SK-N-SH treated with all-trans-retinoic acid at 6 μM for 48 hours (cell line): ENCODE measurements at regions not wholly inside any gene's neighbourhood (a gene's known extent, or its start where the extent isn't known, plus 50 kb on each side); places are given as distances from the start of the nearest gene placed in this dataset.
A peak's percentile ranks its signal among the peaks of the same experiment; 100 is the strongest.

Experiments used
- ATAC-seq: fragments of 200-7000 bp; cut with Tn5 transposase; 3 replicates; pipeline ENCODE4 v1.9.1; 2020; ENCODE audit warnings: mild to moderate bottlenecking, moderate library complexity
- ARNTL ChIP-seq: fragments of 450-650 bp; formaldehyde crosslinking; IDR thresholded peaks from 2 replicates; pipeline ENCODE4 v1.5.0; 2020; ENCODE audit warnings: low read depth, mild to moderate bottlenecking, moderate library complexity, borderline replicate concordance
- BACH2 ChIP-seq: fragments of 250-450 bp; sonication (Bioruptor Pico); IDR thresholded peaks from 2 replicates; pipeline ENCODE4 v1.9.0; 2021; ENCODE audit warnings: mild to moderate bottlenecking, borderline replicate concordance
- CSDC2 ChIP-seq: fragments of 250-450 bp; sonication (Bioruptor Pico); IDR thresholded peaks from 2 replicates; pipeline ENCODE4 v1.5.0; 2020; ENCODE audit warnings: mild to moderate bottlenecking, moderate library complexity
- ESRRG ChIP-seq: fragments of 250-450 bp; sonication (Bioruptor Pico); IDR thresholded peaks from 2 replicates; pipeline ENCODE4 v1.6.1; 2021; ENCODE audit warnings: mild to moderate bottlenecking
- GLIS3 ChIP-seq: fragments of 250-450 bp; sonication (Bioruptor Pico); IDR thresholded peaks from 2 replicates; pipeline ENCODE4 v1.5.0; 2020; ENCODE audit warnings: mild to moderate bottlenecking, moderate library complexity
- ISL1 ChIP-seq: fragments of 250-450 bp; sonication (Bioruptor Pico); IDR thresholded peaks from 2 replicates; pipeline ENCODE4 v2.1.2; 2022; ENCODE audit warnings: mild to moderate bottlenecking, moderate library complexity
- OSR1 ChIP-seq: fragments of 250-450 bp; sonication (Bioruptor Pico); IDR thresholded peaks from 2 replicates; pipeline ENCODE4 v1.8.0; 2022; ENCODE audit warnings: moderate library complexity, mild to moderate bottlenecking, inconsistent platforms
- PPARA ChIP-seq: fragments of 250-450 bp; sonication (Bioruptor Pico); IDR thresholded peaks from 2 replicates; pipeline ENCODE4 v1.5.0; 2020; ENCODE audit warnings: mild to moderate bottlenecking, borderline replicate concordance
- RARB ChIP-seq: fragments of 250-450 bp; sonication (Bioruptor Pico); IDR thresholded peaks from 2 replicates; pipeline ENCODE4 v1.8.0; 2021; ENCODE audit warnings: mild to moderate bottlenecking, moderate library complexity
- SNAI2 ChIP-seq: fragments of 250-450 bp; sonication (Bioruptor Pico); IDR thresholded peaks from 2 replicates; pipeline ENCODE4 v1.5.0; 2020; ENCODE audit warnings: mild to moderate bottlenecking, moderate library complexity
- TCF4 ChIP-seq: fragments of 250-450 bp; sonication (Bioruptor Pico); IDR thresholded peaks from 2 replicates; pipeline ENCODE4 v1.8.0; 2021; ENCODE audit warnings: mild to moderate bottlenecking, moderate library complexity, borderline replicate concordance
- TOX ChIP-seq: fragments of 250-450 bp; sonication (Bioruptor Pico); IDR thresholded peaks from 2 replicates; pipeline ENCODE4 v1.8.0; 2021; ENCODE audit warnings: mild to moderate bottlenecking, moderate library complexity, borderline replicate concordance
- ZC3H10 ChIP-seq: fragments of 250-450 bp; sonication (Bioruptor Pico); IDR thresholded peaks from 2 replicates; pipeline ENCODE4 v1.5.1; 2021; ENCODE audit warnings: mild to moderate bottlenecking, moderate library complexity
- ZFP3 ChIP-seq: fragments of 250-450 bp; sonication (Bioruptor Pico); IDR thresholded peaks from 2 replicates; pipeline ENCODE4 v1.5.0; 2020; ENCODE audit warnings: mild to moderate bottlenecking, moderate library complexity
- ZFP30 ChIP-seq: fragments of 450-650 bp; formaldehyde crosslinking; IDR thresholded peaks from 2 replicates; pipeline ENCODE4 v1.5.0; 2022; ENCODE audit warnings: mild to moderate bottlenecking, moderate library complexity
- ZNF565 ChIP-seq: fragments of 450-650 bp; formaldehyde crosslinking; conservative IDR thresholded peaks from 2 replicates; pipeline ENCODE4 v1.5.0; 2020; ENCODE audit warnings: low read depth, mild to moderate bottlenecking, moderate library complexity
- ZNF70 ChIP-seq: fragments of 450-650 bp; formaldehyde crosslinking; IDR thresholded peaks from 2 replicates; pipeline ENCODE4 v1.5.0; 2020; ENCODE audit warnings: mild to moderate bottlenecking, moderate library complexity
- ZNF8 ChIP-seq: fragments of 450-650 bp; formaldehyde crosslinking; IDR thresholded peaks from 2 replicates; pipeline ENCODE4 v1.5.0; 2020; ENCODE audit warnings: mild to moderate bottlenecking, moderate library complexity
- TF ChIP-seq, protein P1 (sequence below): fragments of 250-450 bp; sonication (Bioruptor Pico); IDR thresholded peaks from 2 replicates; pipeline ENCODE4 v1.5.1; 2020; ENCODE audit warnings: low read depth, mild to moderate bottlenecking, moderate library complexity
- TF ChIP-seq, protein P2 (sequence below): fragments of 250-450 bp; sonication (Bioruptor Pico); IDR thresholded peaks from 2 replicates; pipeline ENCODE4 v1.8.0; 2021; ENCODE audit warnings: low read depth, mild to moderate bottlenecking, moderate library complexity, borderline replicate concordance
- TF ChIP-seq, protein P3 (sequence below): fragments of 250-450 bp; sonication (Bioruptor Pico); IDR thresholded peaks from 2 replicates; pipeline ENCODE4 v1.5.1; 2021; ENCODE audit warnings: mild to moderate bottlenecking, moderate library complexity
- TF ChIP-seq, protein P4 (sequence below): fragments of 250-450 bp; sonication (Bioruptor Pico); IDR thresholded peaks from 2 replicates; pipeline ENCODE4 v1.8.0; 2020; ENCODE audit warnings: mild to moderate bottlenecking, moderate library complexity, borderline replicate concordance
- TF ChIP-seq, protein P5 (sequence below): fragments of 250-450 bp; sonication (Bioruptor Pico); IDR thresholded peaks from 2 replicates; pipeline ENCODE4 v1.5.0; 2020; ENCODE audit warnings: mild to moderate bottlenecking, moderate library complexity

DNA sequence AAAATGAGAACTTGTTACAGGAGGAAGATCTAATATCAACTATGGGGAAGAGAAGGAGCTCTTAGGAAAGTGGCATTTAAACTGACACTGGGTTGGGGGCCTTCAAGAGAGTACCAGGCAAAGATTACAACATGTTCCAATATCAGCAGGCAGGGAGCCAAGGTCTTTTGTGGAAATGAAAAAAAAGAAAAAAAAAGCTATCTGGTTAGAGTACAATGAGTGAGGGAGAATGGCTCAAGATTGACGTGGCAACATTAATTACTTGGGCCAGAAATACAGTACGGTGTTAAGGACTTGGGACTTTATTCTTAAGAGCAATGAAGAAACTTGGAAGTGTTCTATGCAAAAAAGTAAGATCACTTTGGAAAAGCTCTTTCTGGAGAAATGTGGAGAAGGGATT, 132.3 kb upstream of the CDK1 start:
- no peak for ATAC-seq
- no peak for TF ChIP-seq ZFP30
- TF ChIP-seq, protein P1, sequence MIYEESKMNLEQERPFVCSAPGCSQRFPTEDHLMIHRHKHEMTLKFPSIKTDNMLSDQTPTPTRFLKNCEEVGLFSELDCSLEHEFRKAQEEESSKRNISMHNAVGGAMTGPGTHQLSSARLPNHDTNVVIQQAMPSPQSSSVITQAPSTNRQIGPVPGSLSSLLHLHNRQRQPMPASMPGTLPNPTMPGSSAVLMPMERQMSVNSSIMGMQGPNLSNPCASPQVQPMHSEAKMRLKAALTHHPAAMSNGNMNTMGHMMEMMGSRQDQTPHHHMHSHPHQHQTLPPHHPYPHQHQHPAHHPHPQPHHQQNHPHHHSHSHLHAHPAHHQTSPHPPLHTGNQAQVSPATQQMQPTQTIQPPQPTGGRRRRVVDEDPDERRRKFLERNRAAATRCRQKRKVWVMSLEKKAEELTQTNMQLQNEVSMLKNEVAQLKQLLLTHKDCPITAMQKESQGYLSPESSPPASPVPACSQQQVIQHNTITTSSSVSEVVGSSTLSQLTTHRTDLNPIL (CRISPR knock-in tag), result no peak
- TF ChIP-seq, protein P2, sequence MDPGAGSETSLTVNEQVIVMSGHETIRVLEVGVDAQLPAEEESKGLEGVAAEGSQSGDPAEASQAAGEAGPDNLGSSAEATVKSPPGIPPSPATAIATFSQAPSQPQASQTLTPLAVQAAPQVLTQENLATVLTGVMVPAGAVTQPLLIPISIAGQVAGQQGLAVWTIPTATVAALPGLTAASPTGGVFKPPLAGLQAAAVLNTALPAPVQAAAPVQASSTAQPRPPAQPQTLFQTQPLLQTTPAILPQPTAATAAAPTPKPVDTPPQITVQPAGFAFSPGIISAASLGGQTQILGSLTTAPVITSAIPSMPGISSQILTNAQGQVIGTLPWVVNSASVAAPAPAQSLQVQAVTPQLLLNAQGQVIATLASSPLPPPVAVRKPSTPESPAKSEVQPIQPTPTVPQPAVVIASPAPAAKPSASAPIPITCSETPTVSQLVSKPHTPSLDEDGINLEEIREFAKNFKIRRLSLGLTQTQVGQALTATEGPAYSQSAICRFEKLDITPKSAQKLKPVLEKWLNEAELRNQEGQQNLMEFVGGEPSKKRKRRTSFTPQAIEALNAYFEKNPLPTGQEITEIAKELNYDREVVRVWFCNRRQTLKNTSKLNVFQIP (CRISPR knock-in tag), result no peak
- TF ChIP-seq ARNTL (CRISPR knock-in tag), result no peak
- TF ChIP-seq, protein P3, sequence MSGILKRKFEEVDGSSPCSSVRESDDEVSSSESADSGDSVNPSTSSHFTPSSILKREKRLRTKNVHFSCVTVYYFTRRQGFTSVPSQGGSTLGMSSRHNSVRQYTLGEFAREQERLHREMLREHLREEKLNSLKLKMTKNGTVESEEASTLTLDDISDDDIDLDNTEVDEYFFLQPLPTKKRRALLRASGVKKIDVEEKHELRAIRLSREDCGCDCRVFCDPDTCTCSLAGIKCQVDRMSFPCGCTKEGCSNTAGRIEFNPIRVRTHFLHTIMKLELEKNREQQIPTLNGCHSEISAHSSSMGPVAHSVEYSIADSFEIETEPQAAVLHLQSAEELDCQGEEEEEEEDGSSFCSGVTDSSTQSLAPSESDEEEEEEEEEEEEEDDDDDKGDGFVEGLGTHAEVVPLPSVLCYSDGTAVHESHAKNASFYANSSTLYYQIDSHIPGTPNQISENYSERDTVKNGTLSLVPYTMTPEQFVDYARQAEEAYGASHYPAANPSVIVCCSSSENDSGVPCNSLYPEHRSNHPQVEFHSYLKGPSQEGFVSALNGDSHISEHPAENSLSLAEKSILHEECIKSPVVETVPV (CRISPR knock-in tag), result no peak
- no peak for TF ChIP-seq GLIS3 (CRISPR knock-in tag)
- no peak for TF ChIP-seq ZNF8 (CRISPR knock-in tag)
- TF ChIP-seq, protein P4, sequence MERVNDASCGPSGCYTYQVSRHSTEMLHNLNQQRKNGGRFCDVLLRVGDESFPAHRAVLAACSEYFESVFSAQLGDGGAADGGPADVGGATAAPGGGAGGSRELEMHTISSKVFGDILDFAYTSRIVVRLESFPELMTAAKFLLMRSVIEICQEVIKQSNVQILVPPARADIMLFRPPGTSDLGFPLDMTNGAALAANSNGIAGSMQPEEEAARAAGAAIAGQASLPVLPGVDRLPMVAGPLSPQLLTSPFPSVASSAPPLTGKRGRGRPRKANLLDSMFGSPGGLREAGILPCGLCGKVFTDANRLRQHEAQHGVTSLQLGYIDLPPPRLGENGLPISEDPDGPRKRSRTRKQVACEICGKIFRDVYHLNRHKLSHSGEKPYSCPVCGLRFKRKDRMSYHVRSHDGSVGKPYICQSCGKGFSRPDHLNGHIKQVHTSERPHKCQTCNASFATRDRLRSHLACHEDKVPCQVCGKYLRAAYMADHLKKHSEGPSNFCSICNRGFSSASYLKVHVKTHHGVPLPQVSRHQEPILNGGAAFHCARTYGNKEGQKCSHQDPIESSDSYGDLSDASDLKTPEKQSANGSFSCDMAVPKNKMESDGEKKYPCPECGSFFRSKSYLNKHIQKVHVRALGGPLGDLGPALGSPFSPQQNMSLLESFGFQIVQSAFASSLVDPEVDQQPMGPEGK (CRISPR knock-in tag), result no peak
- TF ChIP-seq ZFP3, result no peak
- TF ChIP-seq ZNF70 (CRISPR knock-in tag), result no peak
- no peak for TF ChIP-seq CSDC2 (CRISPR knock-in tag)
- no peak for TF ChIP-seq TCF4
- TF ChIP-seq ZC3H10, result no peak
- TF ChIP-seq TOX, result no peak
- TF ChIP-seq ZNF565 (CRISPR knock-in tag), result no peak
- no peak for TF ChIP-seq PPARA
- no peak for TF ChIP-seq ESRRG (CRISPR knock-in tag)
- TF ChIP-seq OSR1, result no peak
- no peak for TF ChIP-seq SNAI2
- no peak for TF ChIP-seq ISL1 (CRISPR knock-in tag)

DNA sequence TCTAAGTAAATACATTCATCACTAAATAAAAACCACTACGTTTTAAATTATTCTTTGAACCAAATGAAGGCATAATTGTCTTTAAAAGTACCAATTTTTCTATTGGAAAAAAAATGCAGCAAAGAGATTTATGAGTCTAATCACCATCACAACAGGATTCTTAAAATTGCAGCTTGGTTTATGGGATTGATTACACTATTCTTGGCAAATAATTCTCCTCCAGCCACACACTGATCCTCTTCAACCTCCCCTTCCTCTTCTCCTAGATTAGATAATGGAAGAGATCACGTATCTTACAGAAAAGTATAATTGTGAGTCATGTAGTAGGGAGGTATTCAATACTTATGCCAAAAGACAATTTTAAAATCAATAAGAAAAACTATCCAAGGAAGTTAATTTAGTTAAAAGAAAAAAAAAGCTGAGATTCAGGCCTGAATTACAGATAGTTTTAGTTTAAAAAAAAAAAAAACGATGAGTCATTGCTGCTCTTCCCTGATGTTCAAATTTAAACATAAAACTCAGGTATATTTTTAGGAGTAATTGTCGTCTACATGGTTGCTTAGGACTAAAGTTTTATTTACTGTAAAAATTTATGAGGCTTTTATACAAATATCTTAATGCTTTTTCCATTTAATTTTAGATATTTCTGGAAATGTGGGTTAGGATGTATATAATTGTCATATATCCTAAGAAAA, 133.7 kb upstream of the CDK1 start:
- TF ChIP-seq, protein P5, sequence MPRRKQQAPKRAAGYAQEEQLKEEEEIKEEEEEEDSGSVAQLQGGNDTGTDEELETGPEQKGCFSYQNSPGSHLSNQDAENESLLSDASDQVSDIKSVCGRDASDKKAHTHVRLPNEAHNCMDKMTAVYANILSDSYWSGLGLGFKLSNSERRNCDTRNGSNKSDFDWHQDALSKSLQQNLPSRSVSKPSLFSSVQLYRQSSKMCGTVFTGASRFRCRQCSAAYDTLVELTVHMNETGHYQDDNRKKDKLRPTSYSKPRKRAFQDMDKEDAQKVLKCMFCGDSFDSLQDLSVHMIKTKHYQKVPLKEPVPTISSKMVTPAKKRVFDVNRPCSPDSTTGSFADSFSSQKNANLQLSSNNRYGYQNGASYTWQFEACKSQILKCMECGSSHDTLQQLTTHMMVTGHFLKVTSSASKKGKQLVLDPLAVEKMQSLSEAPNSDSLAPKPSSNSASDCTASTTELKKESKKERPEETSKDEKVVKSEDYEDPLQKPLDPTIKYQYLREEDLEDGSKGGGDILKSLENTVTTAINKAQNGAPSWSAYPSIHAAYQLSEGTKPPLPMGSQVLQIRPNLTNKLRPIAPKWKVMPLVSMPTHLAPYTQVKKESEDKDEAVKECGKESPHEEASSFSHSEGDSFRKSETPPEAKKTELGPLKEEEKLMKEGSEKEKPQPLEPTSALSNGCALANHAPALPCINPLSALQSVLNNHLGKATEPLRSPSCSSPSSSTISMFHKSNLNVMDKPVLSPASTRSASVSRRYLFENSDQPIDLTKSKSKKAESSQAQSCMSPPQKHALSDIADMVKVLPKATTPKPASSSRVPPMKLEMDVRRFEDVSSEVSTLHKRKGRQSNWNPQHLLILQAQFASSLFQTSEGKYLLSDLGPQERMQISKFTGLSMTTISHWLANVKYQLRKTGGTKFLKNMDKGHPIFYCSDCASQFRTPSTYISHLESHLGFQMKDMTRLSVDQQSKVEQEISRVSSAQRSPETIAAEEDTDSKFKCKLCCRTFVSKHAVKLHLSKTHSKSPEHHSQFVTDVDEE (CRISPR knock-in tag), result no peak
- no peak for TF ChIP-seq ZNF8 (CRISPR knock-in tag)
- TF ChIP-seq, protein P3 (CRISPR knock-in tag), result no peak
- peak; percentile 24 for ATAC-seq

DNA sequence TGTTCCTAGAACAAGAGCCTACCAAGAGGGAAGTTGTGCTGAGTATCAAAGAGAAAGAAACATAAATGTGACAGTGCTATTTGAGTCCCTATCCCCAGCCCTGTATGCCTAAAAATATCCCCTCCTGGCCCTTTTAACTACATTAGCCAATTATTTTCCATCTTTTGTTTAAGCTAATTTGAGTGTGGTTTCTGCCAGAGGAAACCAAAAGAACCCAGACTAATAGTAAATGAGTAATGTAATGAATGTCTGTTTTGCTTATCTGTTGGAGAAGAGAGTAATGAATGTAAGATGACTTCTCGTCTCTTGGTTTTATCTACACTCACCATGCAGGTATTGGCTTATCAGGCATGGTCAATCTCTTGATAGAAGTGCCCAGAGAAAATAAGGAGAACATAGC, 134.4 kb upstream of the CDK1 start:
- ATAC-seq, result peak; percentile 87
- TF ChIP-seq CSDC2 (CRISPR knock-in tag) (0 out of 2 replicates have a peak, but pooled peaks have one; percentile 44), ZC3H10 (peak; percentile 94), ARNTL (CRISPR knock-in tag) (no peak), ZFP3 (peak; percentile 57; the same call in 1 of the 2 replicates), ISL1 (CRISPR knock-in tag) (peak; percentile 81), GLIS3 (CRISPR knock-in tag) (0 out of 2 replicates have a peak, but pooled peaks have one; percentile 41), TCF4 (peak; percentile 41; the same call in 1 of the 2 replicates), ZNF565 (CRISPR knock-in tag) (no peak), RARB (CRISPR knock-in tag) (0 out of 2 replicates have a peak, but pooled peaks have one; percentile 9), ZNF8 (CRISPR knock-in tag) (peak; percentile 93), BACH2 (CRISPR knock-in tag) (no peak), ZFP30 (no peak)
- TF ChIP-seq, protein P1 (CRISPR knock-in tag), result peak; percentile 45; the same call in 1 of the 2 replicates
- TF ChIP-seq, protein P4 (CRISPR knock-in tag), result no peak; the same call in 1 of the 2 replicates
